ENCODE measurements at regions not wholly inside any gene's neighbourhood (a gene's known extent, or its start where the extent isn't known, plus 50 kb on each side); places are given as distances from the start of the nearest gene placed in this dataset.

DNA sequence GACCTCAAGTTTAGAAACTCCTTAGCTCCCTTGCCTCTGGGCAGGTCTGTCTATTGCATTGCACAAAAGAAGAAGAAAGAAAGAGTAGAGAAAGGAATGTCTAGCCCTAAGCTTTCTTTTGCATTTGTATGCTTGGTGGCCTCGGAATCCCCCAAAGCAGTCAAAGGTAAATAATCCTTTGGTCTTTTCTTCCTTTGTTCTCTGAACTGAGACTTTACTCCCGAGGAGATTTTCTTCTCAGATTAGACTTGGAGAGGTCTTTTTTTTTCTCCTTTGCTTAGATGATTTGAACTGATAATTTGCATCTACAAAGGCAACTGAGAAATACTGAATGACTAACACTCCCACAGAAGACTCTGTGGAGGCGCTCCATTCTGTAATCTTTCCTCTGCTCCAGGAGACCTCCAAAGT, 93.2 kb downstream of the AKR1D1 start:
- TF ChIP-seq CTCF (IDR thresholded peaks at IDR 0.05; ENCODE audit: low read depth, low read length, missing control alignments): no peak
- in situ Hi-C loops (cut with HindIII; ENCODE audit: low sequenced_read_pairs): no loop called here
- no peak for DNase-seq (ENCODE audit: low read depth)
- no peak overlapping the region for H3K4me3 ChIP-seq (ENCODE audit: low read depth, low read length)

DNA sequence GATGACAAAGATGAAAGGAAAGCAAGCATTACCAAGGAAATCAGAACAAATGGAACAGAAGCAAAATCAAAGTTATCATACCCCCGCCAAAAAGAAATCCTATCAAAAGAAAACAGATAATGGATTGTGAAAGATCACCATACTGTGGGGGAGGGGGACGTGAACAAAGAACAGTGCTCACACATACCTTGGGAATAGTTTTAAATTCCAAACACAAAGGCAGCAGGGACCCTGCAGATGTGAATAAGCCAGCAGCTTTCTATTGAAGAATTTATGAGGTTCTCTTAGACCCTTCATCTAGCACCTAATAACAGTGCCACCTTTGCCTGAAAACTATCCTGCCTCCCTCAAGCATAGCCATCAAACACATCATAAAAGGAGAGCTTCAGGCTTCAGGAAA, 94.0 kb downstream of the AKR1D1 start:
- H3K4me3 ChIP-seq (ENCODE audit: low read depth, low read length): no peak overlapping the region
- in situ Hi-C loops (cut with HindIII; ENCODE audit: low sequenced_read_pairs): no loop called here
- TF ChIP-seq CTCF (IDR thresholded peaks at IDR 0.05; ENCODE audit: low read depth, low read length, missing control alignments): no peak
- no peak for DNase-seq (ENCODE audit: low read depth)

GRCh38 chr7:138170959-138171703, 94.9 kb downstream of the AKR1D1 start:
- no peak overlapping the region for H3K4me3 ChIP-seq (ENCODE audit: low read depth, low read length)
- in situ Hi-C loops (cut with HindIII; ENCODE audit: low sequenced_read_pairs): no loop called here
- no peak for DNase-seq (ENCODE audit: low read depth)
- TF ChIP-seq CTCF (IDR thresholded peaks at IDR 0.05; ENCODE audit: low read depth, low read length, missing control alignments): no peak

DNA sequence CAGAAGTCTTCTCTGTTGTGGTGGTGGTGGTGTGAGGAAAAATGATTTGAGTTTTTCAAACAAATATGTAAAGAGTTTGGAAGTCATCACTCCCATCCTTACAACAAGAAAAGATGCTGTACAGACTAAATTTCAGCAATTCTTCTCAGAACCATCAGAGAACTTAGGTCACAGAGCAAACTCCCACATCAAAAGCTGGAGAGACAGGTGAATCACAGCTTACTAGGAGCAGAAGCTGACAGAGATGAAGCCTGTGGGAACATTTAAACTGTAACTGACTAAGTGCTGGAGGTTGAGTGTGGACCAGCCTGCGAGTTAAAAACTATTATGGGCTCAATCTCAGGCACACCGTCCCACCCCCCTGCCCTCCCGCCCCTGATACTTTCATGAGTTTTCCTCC, 97.3 kb downstream of the AKR1D1 start:
- in situ Hi-C loops (cut with HindIII; ENCODE audit: low sequenced_read_pairs): no loop called here

DNA sequence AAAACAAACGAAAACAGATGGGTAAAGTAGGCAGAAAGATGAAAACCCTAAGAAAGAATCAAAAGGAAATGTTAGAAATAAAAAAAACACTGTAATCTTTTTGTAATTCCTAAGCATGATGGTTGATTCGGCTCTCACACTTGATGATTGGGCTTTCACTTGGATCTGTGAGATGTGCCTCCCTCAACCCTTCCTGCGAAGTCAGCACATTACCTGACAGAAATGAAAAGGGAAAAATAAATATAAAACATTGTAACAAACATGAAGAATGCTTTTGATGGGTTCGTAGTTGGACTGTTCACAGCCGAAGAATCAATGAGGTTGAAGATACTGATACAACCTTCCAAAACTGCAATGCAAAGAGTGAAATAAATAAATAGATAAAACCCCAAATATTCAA, 99.8 kb downstream of the AKR1D1 start:
- no peak for DNase-seq (ENCODE audit: low read depth)
- H3K4me3 ChIP-seq (ENCODE audit: low read depth, low read length): no peak overlapping the region
- TF ChIP-seq CTCF (IDR thresholded peaks at IDR 0.05; ENCODE audit: low read depth, low read length, missing control alignments): no peak
- in situ Hi-C loops (cut with HindIII; ENCODE audit: low sequenced_read_pairs): no loop called here

More for the DNA sequence above, 97.3 kb downstream of the AKR1D1 start:
- TF ChIP-seq CTCF (IDR thresholded peaks at IDR 0.05; ENCODE audit: low read depth, low read length, missing control alignments): no peak
- no peak overlapping the region for H3K4me3 ChIP-seq (ENCODE audit: low read depth, low read length)
- DNase-seq (ENCODE audit: low read depth): no peak

- DNase-seq (ENCODE audit: low read depth): no peak
- H3K4me3 ChIP-seq (ENCODE audit: low read depth, low read length): no peak overlapping the region
- TF ChIP-seq CTCF (IDR thresholded peaks at IDR 0.05; ENCODE audit: low read depth, low read length, missing control alignments): no peak
- in situ Hi-C loops (cut with HindIII; ENCODE audit: low sequenced_read_pairs): no loop called here
Measured at GRCh38 chr7:138184191-138184590, 107.9 kb downstream of the AKR1D1 start.

Data from astrocyte of the cerebellum (primary cell).